ENCODE measurements at regions not wholly inside any gene's neighbourhood (a gene's known extent, or its start where the extent isn't known, plus 50 kb on each side); places are given as distances from the start of the nearest gene placed in this dataset.
"Not testable (repeated sequence)": the region's sequence is repeated elsewhere in the genome, so short reads cannot be mapped to it uniquely, and the experiment has no call there.

GRCh38 chr5:45893309-45893708 is 197.1 kb upstream of the HCN1 start:
- no peaks in the 10 kb centered on the region for H3K27me3 Mint-ChIP-seq (ENCODE audit: low read depth)
- ChIA-PET CTCF (no interaction called here), POLR2A (no interaction called here)
- H3K4me1 Mint-ChIP-seq (ENCODE audit: low read depth) = no peaks in the 10 kb centered on the region
- H3K27ac Mint-ChIP-seq = no peak overlapping the region
- no peak overlapping the region for H3K4me3 Mint-ChIP-seq
- no peaks in the 10 kb centered on the region for H3K36me3 Mint-ChIP-seq (ENCODE audit: low read depth)
- ATAC-seq (no peak), DNase-seq (no peak)
- peaks cover 32% of the 10 kb centered on the region for H3K9me3 Mint-ChIP-seq (ENCODE audit: insufficient read depth)

- POLR2A ChIA-PET; H3K36me3 Mint-ChIP-seq (ENCODE audit: low read depth); H3K4me3 Mint-ChIP-seq; ATAC-seq; H3K27ac Mint-ChIP-seq; DNase-seq; H3K4me1 Mint-ChIP-seq (ENCODE audit: low read depth); CTCF ChIA-PET; H3K27me3 Mint-ChIP-seq (ENCODE audit: low read depth): not testable (repeated sequence)
- peaks cover 34% of the 10 kb centered on the region for H3K9me3 Mint-ChIP-seq (ENCODE audit: insufficient read depth)
Measured at GRCh38 chr5:45890441-45891080, 194.4 kb upstream of the HCN1 start.

- H3K27me3 Mint-ChIP-seq (ENCODE audit: low read depth) = no peaks in the 10 kb centered on the region
- ChIA-PET CTCF (no interaction called here), POLR2A (no interaction called here)
- no peak overlapping the region for H3K27ac Mint-ChIP-seq
- no peaks in the 10 kb centered on the region for H3K4me1 Mint-ChIP-seq (ENCODE audit: low read depth)
- DNase-seq (no peak), ATAC-seq (no peak)
- no peaks in the 10 kb centered on the region for H3K36me3 Mint-ChIP-seq (ENCODE audit: low read depth)
- H3K4me3 Mint-ChIP-seq = no peak overlapping the region
- peaks cover 23% of the 10 kb centered on the region for H3K9me3 Mint-ChIP-seq (ENCODE audit: insufficient read depth)
Measured at GRCh38 chr5:45862763-45863162, 166.6 kb upstream of the HCN1 start.

GRCh38 chr5:45847877-45848276 is 151.7 kb upstream of the HCN1 start:
- no peak for ATAC-seq
- DNase-seq = no peak
- POLR2A ChIA-PET = no interaction called here
- no peaks in the 10 kb centered on the region for H3K4me1 Mint-ChIP-seq (ENCODE audit: low read depth)
- H3K36me3 Mint-ChIP-seq (ENCODE audit: low read depth) = no peaks in the 10 kb centered on the region
- no peaks in the 10 kb centered on the region for H3K27me3 Mint-ChIP-seq (ENCODE audit: low read depth)
- peaks cover 24% of the 10 kb centered on the region for H3K9me3 Mint-ChIP-seq (ENCODE audit: insufficient read depth)
- CTCF ChIA-PET = no interaction called here
- H3K4me3 Mint-ChIP-seq = no peak overlapping the region
- H3K27ac Mint-ChIP-seq = no peak overlapping the region

GRCh38 chr5:45826055-45826454 is 129.9 kb upstream of the HCN1 start:
- CTCF ChIA-PET = no interaction called here
- Mint-ChIP-seq H3K4me1 (ENCODE audit: low read depth) (no peaks in the 10 kb centered on the region), H3K27me3 (ENCODE audit: low read depth) (no peaks in the 10 kb centered on the region), H3K9me3 (ENCODE audit: insufficient read depth) (peaks cover 28% of the 10 kb centered on the region), H3K36me3 (ENCODE audit: low read depth) (no peaks in the 10 kb centered on the region), H3K27ac (no peak overlapping the region), H3K4me3 (no peak overlapping the region)
- DNase-seq (no peak), ATAC-seq (no peak)
- POLR2A ChIA-PET = no interaction called here

- ChIA-PET CTCF (no interaction called here), POLR2A (no interaction called here)
- Mint-ChIP-seq H3K9me3 (ENCODE audit: insufficient read depth) (peaks cover 32% of the 10 kb centered on the region), H3K4me3 (no peak overlapping the region), H3K27ac (no peak overlapping the region), H3K27me3 (ENCODE audit: low read depth) (no peaks in the 10 kb centered on the region), H3K36me3 (ENCODE audit: low read depth) (no peaks in the 10 kb centered on the region), H3K4me1 (ENCODE audit: low read depth) (no peaks in the 10 kb centered on the region)
- ATAC-seq (no peak), DNase-seq (no peak)
Measured at GRCh38 chr5:45800331-45800730, 104.2 kb upstream of the HCN1 start.

- POLR2A ChIA-PET = no interaction called here
- H3K27me3 Mint-ChIP-seq (ENCODE audit: low read depth) = no peaks in the 10 kb centered on the region
- no peak overlapping the region for H3K27ac Mint-ChIP-seq
- peaks cover 28% of the 10 kb centered on the region for H3K9me3 Mint-ChIP-seq (ENCODE audit: insufficient read depth)
- DNase-seq (no peak), ATAC-seq (no peak)
- CTCF ChIA-PET = interaction anchor here (0.6 kb wide), 1 partner anchor 19 kb away, joined by 3 read pairs; no protein-coding TSS in a partner anchor
- no peaks in the 10 kb centered on the region for H3K4me1 Mint-ChIP-seq (ENCODE audit: low read depth)
- no peak overlapping the region for H3K4me3 Mint-ChIP-seq
- H3K36me3 Mint-ChIP-seq (ENCODE audit: low read depth) = no peaks in the 10 kb centered on the region
Measured at GRCh38 chr5:45799388-45799787, 103.2 kb upstream of the HCN1 start.

- no peaks in the 10 kb centered on the region for H3K27me3 Mint-ChIP-seq (ENCODE audit: low read depth)
- ATAC-seq (no peak), DNase-seq (no peak)
- ChIA-PET CTCF (no interaction called here), POLR2A (no interaction called here)
- H3K9me3 Mint-ChIP-seq (ENCODE audit: insufficient read depth) = peaks cover 24% of the 10 kb centered on the region
- no peak overlapping the region for H3K27ac Mint-ChIP-seq
- H3K36me3 Mint-ChIP-seq (ENCODE audit: low read depth) = no peaks in the 10 kb centered on the region
- no peak overlapping the region for H3K4me3 Mint-ChIP-seq
- H3K4me1 Mint-ChIP-seq (ENCODE audit: low read depth) = no peaks in the 10 kb centered on the region
Measured at GRCh38 chr5:45796959-45797553, 100.9 kb upstream of the HCN1 start.

- Mint-ChIP-seq H3K27me3 (ENCODE audit: low read depth) (no peaks in the 10 kb centered on the region), H3K4me3 (no peak overlapping the region), H3K4me1 (ENCODE audit: low read depth) (no peaks in the 10 kb centered on the region), H3K9me3 (ENCODE audit: insufficient read depth) (peaks cover 19% of the 10 kb centered on the region), H3K27ac (no peak overlapping the region), H3K36me3 (ENCODE audit: low read depth) (no peaks in the 10 kb centered on the region)
- ATAC-seq (no peak), DNase-seq (no peak)
- CTCF ChIA-PET = no interaction called here
- POLR2A ChIA-PET = no interaction called here
Measured at GRCh38 chr5:45795458-45795857, 99.3 kb upstream of the HCN1 start.

- ChIA-PET POLR2A (no interaction called here), CTCF (no interaction called here)
- H3K9me3 Mint-ChIP-seq (ENCODE audit: insufficient read depth) = peaks cover 22% of the 10 kb centered on the region
- no peaks in the 10 kb centered on the region for H3K4me1 Mint-ChIP-seq (ENCODE audit: low read depth)
- H3K27me3 Mint-ChIP-seq (ENCODE audit: low read depth) = no peaks in the 10 kb centered on the region
- ATAC-seq = no peak
- no peaks in the 10 kb centered on the region for H3K36me3 Mint-ChIP-seq (ENCODE audit: low read depth)
- H3K4me3 Mint-ChIP-seq = no peak overlapping the region
- no peak overlapping the region for H3K27ac Mint-ChIP-seq
- no peak for DNase-seq
Measured at GRCh38 chr5:45793638-45794532, 97.7 kb upstream of the HCN1 start.

- no peak for DNase-seq
- ATAC-seq = no peak
- no peaks in the 10 kb centered on the region for H3K4me1 Mint-ChIP-seq (ENCODE audit: low read depth)
- ChIA-PET CTCF (no interaction called here), POLR2A (no interaction called here)
- no peak overlapping the region for H3K4me3 Mint-ChIP-seq
- H3K27ac Mint-ChIP-seq = no peak overlapping the region
- no peaks in the 10 kb centered on the region for H3K36me3 Mint-ChIP-seq (ENCODE audit: low read depth)
- no peaks in the 10 kb centered on the region for H3K27me3 Mint-ChIP-seq (ENCODE audit: low read depth)
- H3K9me3 Mint-ChIP-seq (ENCODE audit: insufficient read depth) = peaks cover 34% of the 10 kb centered on the region
Measured at GRCh38 chr5:45779874-45780671, 83.9 kb upstream of the HCN1 start.

- Mint-ChIP-seq H3K4me1 (ENCODE audit: low read depth) (no peaks in the 10 kb centered on the region), H3K36me3 (ENCODE audit: low read depth) (no peaks in the 10 kb centered on the region), H3K27ac (no peak overlapping the region), H3K27me3 (ENCODE audit: low read depth) (no peaks in the 10 kb centered on the region), H3K4me3 (no peak overlapping the region), H3K9me3 (ENCODE audit: insufficient read depth) (peaks cover 30% of the 10 kb centered on the region)
- POLR2A ChIA-PET = no interaction called here
- DNase-seq (no peak), ATAC-seq (no peak)
- CTCF ChIA-PET = no interaction called here
Measured at GRCh38 chr5:45774528-45774927, 78.3 kb upstream of the HCN1 start.
